ENCODE measurements at regions not wholly inside any gene's neighbourhood (a gene's known extent, or its start where the extent isn't known, plus 50 kb on each side); places are given as distances from the start of the nearest gene placed in this dataset.

- no peak overlapping the region for H3K4me3 ChIP-seq (ENCODE audit: low read depth, low read length)
- POLR2A ChIA-PET: interaction anchor here (0.7 to 0.9 kb wide), 2 partner anchors 19 to 56 kb away, joined by 3 to 4 read pairs; no protein-coding TSS in a partner anchor
- CTCF ChIA-PET: interaction anchor here (3.2 to 14.2 kb wide), 2 partner anchors 16 to 21 kb away, joined by 34 to 143 read pairs; no protein-coding TSS in a partner anchor
- TF ChIP-seq, protein P1, sequence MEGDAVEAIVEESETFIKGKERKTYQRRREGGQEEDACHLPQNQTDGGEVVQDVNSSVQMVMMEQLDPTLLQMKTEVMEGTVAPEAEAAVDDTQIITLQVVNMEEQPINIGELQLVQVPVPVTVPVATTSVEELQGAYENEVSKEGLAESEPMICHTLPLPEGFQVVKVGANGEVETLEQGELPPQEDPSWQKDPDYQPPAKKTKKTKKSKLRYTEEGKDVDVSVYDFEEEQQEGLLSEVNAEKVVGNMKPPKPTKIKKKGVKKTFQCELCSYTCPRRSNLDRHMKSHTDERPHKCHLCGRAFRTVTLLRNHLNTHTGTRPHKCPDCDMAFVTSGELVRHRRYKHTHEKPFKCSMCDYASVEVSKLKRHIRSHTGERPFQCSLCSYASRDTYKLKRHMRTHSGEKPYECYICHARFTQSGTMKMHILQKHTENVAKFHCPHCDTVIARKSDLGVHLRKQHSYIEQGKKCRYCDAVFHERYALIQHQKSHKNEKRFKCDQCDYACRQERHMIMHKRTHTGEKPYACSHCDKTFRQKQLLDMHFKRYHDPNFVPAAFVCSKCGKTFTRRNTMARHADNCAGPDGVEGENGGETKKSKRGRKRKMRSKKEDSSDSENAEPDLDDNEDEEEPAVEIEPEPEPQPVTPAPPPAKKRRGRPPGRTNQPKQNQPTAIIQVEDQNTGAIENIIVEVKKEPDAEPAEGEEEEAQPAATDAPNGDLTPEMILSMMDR (IDR thresholded peaks at IDR 0.05; ENCODE audit: insufficient read depth, low read length, missing control alignments): no peak
- DNase-seq (ENCODE audit: low read depth, low spot score): no peak
Observed at GRCh38 chr5:82332886-82333615, 54.9 kb upstream of the RPS23 start.

- CTCF ChIA-PET: interaction anchor here (3.2 to 14.2 kb wide), 2 partner anchors 17 to 20 kb away, joined by 34 to 143 read pairs; no protein-coding TSS in a partner anchor
- POLR2A ChIA-PET: interaction anchor here (0.6 to 0.9 kb wide), 4 partner anchors 20 to 360 kb away, joined by 3 to 4 read pairs (median 3); partner anchors contain the start of gene ATG10
- DNase-seq (ENCODE audit: low read depth, low spot score): no peak
- TF ChIP-seq, protein P1 (IDR thresholded peaks at IDR 0.05; ENCODE audit: insufficient read depth, low read length, missing control alignments): no peak
- H3K4me3 ChIP-seq (ENCODE audit: low read depth, low read length): no peak overlapping the region
Observed at GRCh38 chr5:82332064-82332855, 54.1 kb upstream of the RPS23 start.

DNA sequence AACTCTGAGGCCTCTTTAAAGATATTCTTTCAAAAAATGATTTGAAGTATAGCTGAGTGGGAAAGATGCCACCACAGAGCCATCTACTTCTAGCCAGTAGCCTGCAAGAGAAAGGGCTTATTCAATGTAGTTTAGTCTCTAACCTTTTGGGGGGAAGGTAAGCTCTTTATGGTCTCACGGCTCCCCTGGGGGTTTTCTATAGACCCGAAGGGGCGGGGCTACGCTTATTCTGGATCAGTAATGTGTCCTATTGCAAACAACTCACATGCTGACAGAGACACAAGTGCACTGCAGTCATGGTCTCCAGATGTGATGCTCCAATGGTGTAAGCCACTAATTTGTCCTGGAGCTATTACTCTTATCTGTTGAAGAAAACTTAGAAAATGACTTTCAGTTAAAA, 53.4 kb upstream of the RPS23 start:
- ChIA-PET CTCF (interaction anchor here (3.2 to 14.2 kb wide), 2 partner anchors 17 to 20 kb away, joined by 34 to 143 read pairs; no protein-coding TSS in a partner anchor), POLR2A (interaction anchor here (0.6 to 0.7 kb wide), 2 partner anchors 19 to 360 kb away, joined by 3 read pairs; partner anchors contain the start of gene ATG10)
- no peak for DNase-seq (ENCODE audit: low read depth, low spot score)
- no peak overlapping the region for H3K4me3 ChIP-seq (ENCODE audit: low read depth, low read length)
- TF ChIP-seq, protein P1 (IDR thresholded peaks at IDR 0.05; ENCODE audit: insufficient read depth, low read length, missing control alignments): no peak

GRCh38 chr5:82330530-82331270, 52.5 kb upstream of the RPS23 start:
- CTCF ChIA-PET: interaction anchor here (2.5 to 14.2 kb wide), 3 partner anchors 18 to 20 kb away, joined by 17 to 143 read pairs (median 34); no protein-coding TSS in a partner anchor

GRCh38 chr5:82329393-82329792, 51.2 kb upstream of the RPS23 start:
- CTCF ChIA-PET: interaction anchor here (2.5 to 14.2 kb wide), 2 partner anchors 18 to 19 kb away, joined by 17 to 143 read pairs; no protein-coding TSS in a partner anchor
- no peak for DNase-seq (ENCODE audit: low read depth, low spot score)
- TF ChIP-seq, protein P1 (IDR thresholded peaks at IDR 0.05; ENCODE audit: insufficient read depth, low read length, missing control alignments): no peak
- POLR2A ChIA-PET: no interaction called here
- H3K4me3 ChIP-seq (ENCODE audit: low read depth, low read length): no peak overlapping the region

More at GRCh38 chr5:82330530-82331270, 52.5 kb upstream of the RPS23 start:
- no peak for DNase-seq (ENCODE audit: low read depth, low spot score)
- POLR2A ChIA-PET: no interaction called here
- TF ChIP-seq, protein P1 (IDR thresholded peaks at IDR 0.05; ENCODE audit: insufficient read depth, low read length, missing control alignments): no peak
- no peak overlapping the region for H3K4me3 ChIP-seq (ENCODE audit: low read depth, low read length)
